Adipocyte (in vitro differentiated cells): ENCODE measurements at regions not wholly inside any gene's neighbourhood (a gene's known extent, or its start where the extent isn't known, plus 50 kb on each side); places are given as distances from the start of the nearest gene placed in this dataset.

ENCODE experiments used
- DNase-seq: peaks from one replicate; pipeline ENCODE4 v3.0.0-alpha.2; 2015; ENCODE audit warnings: low read depth
- H3K27me3 ChIP-seq: replicated peaks from 2 replicates; pipeline ENCODE4 v1.7.0; 2013; ENCODE audit warnings: mild to moderate bottlenecking, low read length, moderate library complexity; ENCODE audit not compliant: control insufficient read depth, insufficient read depth
- H3K36me3 ChIP-seq: 2 replicates; pipeline ENCODE4 v1.7.0; 2013; ENCODE audit warnings: low read length, mild to moderate bottlenecking, moderate library complexity; ENCODE audit not compliant: control insufficient read depth, insufficient read depth, severe bottlenecking
- H3K4me1 ChIP-seq: 2 replicates; pipeline ENCODE4 v1.7.0; 2013; ENCODE audit warnings: mild to moderate bottlenecking, low read length, moderate library complexity; ENCODE audit not compliant: control insufficient read depth, insufficient read depth
- H3K4me3 ChIP-seq: 2 replicates; pipeline ENCODE4 v1.7.0; 2013; ENCODE audit warnings: mild to moderate bottlenecking, low read length, moderate library complexity
- H3K9ac ChIP-seq: 2 replicates; pipeline ENCODE4 v1.7.0; 2013; ENCODE audit warnings: mild to moderate bottlenecking, low read length, moderate library complexity
- H3K9me3 ChIP-seq: 2 replicates; pipeline ENCODE4 v1.7.0; 2013; ENCODE audit warnings: mild to moderate bottlenecking, low read length, moderate library complexity; ENCODE audit not compliant: control insufficient read depth

DNA sequence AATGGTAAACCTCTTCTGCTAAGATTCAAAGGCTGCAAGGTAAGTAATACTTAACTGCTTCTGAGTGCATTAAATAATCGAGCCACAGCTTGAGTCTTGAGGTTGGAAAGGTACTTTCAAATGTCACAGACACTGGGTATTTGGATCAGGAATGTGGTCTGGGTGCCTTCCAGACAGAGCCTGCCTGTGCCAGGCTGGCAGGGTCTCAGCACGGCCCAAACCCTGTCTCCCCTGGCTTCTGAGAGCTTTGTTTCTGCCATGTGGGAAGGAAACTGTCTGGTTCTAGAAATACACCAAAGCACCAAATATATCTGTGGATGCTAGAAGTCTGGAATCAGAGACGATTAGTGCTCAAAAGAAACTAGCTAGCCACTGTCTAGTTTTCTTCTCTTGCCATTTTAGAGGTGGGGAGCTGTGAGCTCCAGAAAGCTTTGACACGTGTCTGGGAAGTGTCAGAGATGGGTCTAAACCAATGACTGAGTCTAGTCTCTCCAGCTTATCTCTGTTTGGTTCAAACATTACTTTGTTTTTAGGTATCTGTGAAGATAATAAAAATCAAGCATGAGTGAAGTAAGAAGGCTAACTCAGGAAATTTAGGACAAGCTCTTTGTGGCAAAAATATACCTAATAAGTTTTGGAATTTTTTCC is 162.8 kb downstream of the CYP26A1 start:
- H3K4me3 ChIP-seq, result no peak overlapping the region
- H3K27me3 ChIP-seq, result no peaks in the 10 kb centered on the region
- H3K4me1 ChIP-seq, result peaks cover 23% of the 10 kb centered on the region
- no peak overlapping the region for H3K9ac ChIP-seq
- no peak for DNase-seq
- H3K36me3 ChIP-seq, result no peaks in the 10 kb centered on the region
- peaks cover 13% of the 10 kb centered on the region for H3K9me3 ChIP-seq

GRCh38 chr10:93245147-93245546 is 171.5 kb downstream of the CYP26A1 start:
- peak; percentile 34 for DNase-seq
- H3K4me3 ChIP-seq, result no peak overlapping the region
- H3K9ac ChIP-seq, result no peak overlapping the region
- H3K36me3 ChIP-seq, result no peaks in the 10 kb centered on the region
- peaks cover 5% of the 10 kb centered on the region for H3K27me3 ChIP-seq
- no peaks in the 10 kb centered on the region for H3K9me3 ChIP-seq
- H3K4me1 ChIP-seq, result no peaks in the 10 kb centered on the region

DNA sequence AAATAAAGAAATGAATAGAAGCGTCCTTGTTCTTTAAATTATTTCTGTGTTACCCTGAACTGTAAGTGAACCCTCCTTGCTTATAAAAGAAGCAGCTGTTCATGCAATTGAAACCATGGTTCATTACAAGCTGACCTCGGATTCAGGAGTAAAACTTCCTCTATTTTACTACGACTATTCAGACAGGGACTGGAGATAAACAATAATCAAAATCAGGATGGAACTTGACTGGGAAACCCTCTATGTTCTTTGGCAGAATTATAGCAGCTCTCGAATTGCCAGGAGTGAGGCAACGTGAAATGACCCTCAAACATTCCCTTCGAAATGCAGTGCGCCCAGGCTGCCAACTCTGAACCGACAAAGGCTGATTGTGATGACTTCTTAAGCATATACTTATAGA is 172.1 kb downstream of the CYP26A1 start:
- H3K9ac ChIP-seq, result no peak overlapping the region
- DNase-seq, result peak; percentile 50
- H3K9me3 ChIP-seq, result no peaks in the 10 kb centered on the region
- H3K4me3 ChIP-seq, result no peak overlapping the region
- H3K27me3 ChIP-seq, result peaks cover 5% of the 10 kb centered on the region
- H3K36me3 ChIP-seq, result no peaks in the 10 kb centered on the region
- H3K4me1 ChIP-seq, result no peaks in the 10 kb centered on the region

DNA sequence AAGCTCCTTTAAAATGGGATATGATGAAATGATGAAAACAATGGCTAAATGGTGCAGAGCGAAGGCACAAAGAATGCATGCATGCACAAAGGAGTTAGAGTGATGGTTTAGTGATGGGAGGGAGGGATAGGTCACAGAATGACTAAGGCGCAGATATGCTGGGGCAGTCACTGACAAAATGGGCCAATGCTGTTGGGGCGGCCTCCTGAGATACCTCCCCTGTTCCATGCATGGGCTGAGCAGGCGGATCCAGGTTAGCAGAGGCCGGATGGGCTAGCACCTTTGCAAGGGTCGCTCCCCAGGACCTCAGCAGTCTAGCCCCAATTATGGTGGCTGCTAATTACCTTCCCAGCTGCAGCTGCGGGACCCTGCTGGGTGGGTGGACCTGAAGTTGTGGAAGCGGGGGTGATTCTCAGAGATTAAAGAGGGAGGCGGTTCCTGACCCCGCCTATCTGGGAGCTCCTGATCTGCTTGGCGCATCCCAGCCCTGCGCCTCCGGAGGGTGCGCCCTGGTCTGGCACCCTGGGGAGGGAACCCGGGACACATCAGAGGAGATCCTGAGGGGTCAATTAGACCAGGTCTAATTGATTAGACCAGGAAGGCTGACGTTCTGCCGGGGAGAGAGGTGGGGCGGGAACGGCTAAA is 175.0 kb downstream of the CYP26A1 start:
- Histone ChIP-seq H3K4me3 (no peak overlapping the region), H3K27me3 (peaks cover 5% of the 10 kb centered on the region), H3K9ac (no peak overlapping the region), H3K4me1 (no peaks in the 10 kb centered on the region), H3K9me3 (no peaks in the 10 kb centered on the region), H3K36me3 (no peaks in the 10 kb centered on the region)
- no peak for DNase-seq

GRCh38 chr10:93250010-93250409 is 176.3 kb downstream of the CYP26A1 start:
- no peaks in the 10 kb centered on the region for H3K9me3 ChIP-seq
- no peak overlapping the region for H3K4me3 ChIP-seq
- no peak overlapping the region for H3K9ac ChIP-seq
- H3K27me3 ChIP-seq, result peaks cover 5% of the 10 kb centered on the region
- no peaks in the 10 kb centered on the region for H3K36me3 ChIP-seq
- DNase-seq, result no peak
- peaks cover 3% of the 10 kb centered on the region for H3K4me1 ChIP-seq

- H3K9me3 ChIP-seq, result no peaks in the 10 kb centered on the region
- no peaks in the 10 kb centered on the region for H3K27me3 ChIP-seq
- DNase-seq, result no peak
- H3K4me1 ChIP-seq, result peaks cover 3% of the 10 kb centered on the region
- no peaks in the 10 kb centered on the region for H3K36me3 ChIP-seq
- no peak overlapping the region for H3K9ac ChIP-seq
- H3K4me3 ChIP-seq, result no peak overlapping the region
Observed at GRCh38 chr10:93254180-93254853, 180.6 kb downstream of the CYP26A1 start.

DNA sequence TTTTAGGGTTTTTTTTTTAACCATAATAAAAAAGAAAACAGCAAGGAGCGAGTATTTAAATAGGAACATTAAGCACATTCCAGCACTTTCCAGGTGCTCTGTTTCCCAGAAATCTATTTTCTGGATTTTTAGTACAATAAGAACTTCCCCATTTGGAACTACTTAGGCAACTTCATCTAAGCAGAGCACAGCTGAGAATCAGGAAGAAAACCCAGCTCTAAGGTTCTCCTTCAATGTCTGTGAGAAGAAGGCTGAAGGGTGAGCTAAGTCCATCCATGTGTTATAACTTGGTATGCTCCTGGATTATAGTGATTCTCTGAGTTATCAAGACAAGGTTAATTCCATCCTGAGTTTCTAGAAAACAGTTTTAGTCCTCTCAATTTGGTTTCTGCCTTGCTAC is 181.9 kb downstream of the CYP26A1 start:
- no peaks in the 10 kb centered on the region for H3K36me3 ChIP-seq
- no peaks in the 10 kb centered on the region for H3K27me3 ChIP-seq
- no peak overlapping the region for H3K4me3 ChIP-seq
- H3K9me3 ChIP-seq, result no peaks in the 10 kb centered on the region
- peaks cover 3% of the 10 kb centered on the region for H3K4me1 ChIP-seq
- no peak for DNase-seq
- H3K9ac ChIP-seq, result no peak overlapping the region
